HG03442 (cell line): ENCODE measurements at regions not wholly inside any gene's neighbourhood (a gene's known extent, or its start where the extent isn't known, plus 50 kb on each side); places are given as distances from the start of the nearest gene placed in this dataset.

Source experiments
- ATAC-seq: cut with Tn5 transposase; IDR thresholded peaks from one replicate; pipeline ENCODE4 v1.9.1; 2021; ENCODE audit warnings: mild to moderate bottlenecking, moderate library complexity; ENCODE audit not compliant: unreplicated experiment

DNA sequence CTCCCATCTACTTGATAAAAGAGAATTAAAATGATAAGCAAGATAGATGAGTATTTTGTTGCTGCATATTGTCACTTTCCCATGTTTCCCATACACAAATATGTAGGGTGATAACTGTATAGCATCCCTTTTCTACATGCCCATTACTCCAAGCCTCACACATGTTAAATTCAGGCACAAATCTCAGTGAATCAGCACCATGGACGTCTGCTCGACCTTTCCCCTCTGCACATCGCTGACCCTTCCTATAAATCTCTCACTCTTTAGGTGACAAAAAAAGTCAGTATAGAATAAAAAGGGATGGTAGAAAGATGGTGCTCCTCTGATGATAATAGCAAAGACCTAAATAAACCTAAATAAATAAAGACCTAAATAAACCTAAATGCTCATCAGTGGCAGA is 1097.7 kb upstream of the C9orf72 start:
- no peak for ATAC-seq

- no peak for ATAC-seq
Measured at GRCh38 chr9:28678097-28678496, 1104.8 kb upstream of the C9orf72 start.

DNA sequence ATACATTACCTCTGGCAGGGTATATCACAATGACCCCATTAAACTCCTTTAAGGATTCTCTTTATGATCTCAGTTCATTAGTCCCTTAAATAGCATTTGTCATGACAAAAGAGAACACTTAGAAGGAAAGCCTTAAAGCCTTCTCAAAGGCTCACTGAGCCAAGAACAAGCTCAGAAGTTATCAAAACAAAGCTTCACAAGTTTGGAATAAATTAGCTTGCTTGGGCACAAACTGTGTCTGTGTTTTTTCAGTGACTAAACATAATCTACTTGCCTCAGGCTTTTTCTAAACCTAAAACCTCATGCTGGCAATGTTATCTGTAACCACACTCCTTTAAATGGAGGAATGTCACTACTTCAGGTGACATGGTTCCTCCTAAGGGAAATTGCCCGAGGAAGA is 1114.9 kb upstream of the C9orf72 start:
- no peak for ATAC-seq

- ATAC-seq: no peak
Measured at GRCh38 chr9:28692012-28692411, 1118.7 kb upstream of the C9orf72 start.

DNA sequence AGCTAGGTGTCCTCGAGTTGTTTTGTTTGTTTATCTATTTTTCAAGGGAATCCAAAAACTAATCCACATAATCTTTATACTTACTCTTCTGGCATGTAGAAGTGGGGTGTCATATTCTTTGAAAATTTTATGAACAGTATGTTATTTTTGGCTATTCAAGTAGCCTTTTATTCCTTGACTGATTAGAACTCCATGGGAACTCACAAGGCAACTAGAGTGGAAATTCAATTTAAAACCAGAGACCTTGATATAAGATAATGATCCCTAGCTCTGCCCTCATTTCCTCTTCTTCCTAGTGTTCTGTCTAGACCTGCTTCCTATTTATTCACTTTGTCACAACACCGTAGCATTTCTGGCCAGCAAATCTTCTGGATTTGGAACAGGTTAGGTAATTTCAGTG is 1123.7 kb upstream of the C9orf72 start:
- no peak for ATAC-seq

DNA sequence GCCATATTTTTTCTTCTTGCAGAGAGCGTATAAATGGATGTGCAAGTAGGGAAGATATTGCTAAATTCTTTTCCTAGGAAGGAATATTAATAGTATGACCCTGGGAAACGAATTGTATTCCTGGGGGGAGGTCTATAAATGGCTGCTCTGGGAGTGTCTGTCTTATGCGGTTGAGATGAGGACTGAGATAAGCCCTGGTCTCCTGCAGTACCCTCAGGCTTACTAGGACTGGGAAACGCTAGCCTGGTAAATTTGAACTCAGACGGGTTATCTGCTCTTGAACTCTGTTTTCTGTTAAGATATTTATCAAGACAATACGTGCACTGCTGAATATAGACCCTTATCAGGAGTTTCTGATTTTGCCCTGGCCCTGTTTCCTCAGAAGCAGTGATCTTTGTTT is 1126.4 kb upstream of the C9orf72 start:
- no peak for ATAC-seq

DNA sequence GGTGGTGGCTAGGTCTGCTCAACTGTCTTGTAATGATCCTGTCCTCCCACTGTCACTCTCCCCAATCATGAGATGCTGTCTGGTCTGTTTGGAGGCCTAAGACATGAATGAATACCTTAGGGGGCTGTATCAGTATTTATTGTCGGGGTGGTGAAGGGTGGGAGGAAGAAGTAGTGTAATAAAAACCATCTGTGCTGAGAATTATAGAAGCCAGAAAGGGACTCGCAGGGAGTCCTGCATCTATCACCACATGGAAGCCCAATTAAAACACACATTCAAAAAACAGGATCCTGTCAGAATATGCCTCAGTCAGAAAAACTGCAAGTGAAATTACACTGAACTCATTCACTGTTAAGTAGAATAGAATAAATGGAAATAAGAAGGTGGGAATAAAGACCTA is 1134.3 kb upstream of the C9orf72 start:
- ATAC-seq: no peak

GRCh38 chr9:28714188-28714587 is 1140.9 kb upstream of the C9orf72 start:
- no peak for ATAC-seq

DNA sequence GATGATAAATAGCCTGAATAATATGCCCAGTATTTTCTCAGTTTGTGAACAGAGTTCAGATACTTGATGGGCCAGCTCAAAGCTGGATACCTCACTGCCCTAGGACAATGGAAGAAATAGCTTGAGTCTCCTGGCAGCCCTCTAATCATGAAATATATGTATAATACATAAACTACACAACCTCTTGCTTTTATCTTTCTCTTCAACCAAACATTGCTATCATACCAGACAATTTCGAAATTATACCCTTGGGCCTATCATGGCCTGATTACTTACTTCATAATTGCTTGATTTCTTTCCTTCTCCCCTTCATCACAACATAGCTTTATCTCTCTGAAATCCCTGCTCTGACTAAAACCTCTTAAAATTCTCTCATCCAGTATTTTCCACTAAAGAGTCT is 1144.9 kb upstream of the C9orf72 start:
- ATAC-seq: no peak

DNA sequence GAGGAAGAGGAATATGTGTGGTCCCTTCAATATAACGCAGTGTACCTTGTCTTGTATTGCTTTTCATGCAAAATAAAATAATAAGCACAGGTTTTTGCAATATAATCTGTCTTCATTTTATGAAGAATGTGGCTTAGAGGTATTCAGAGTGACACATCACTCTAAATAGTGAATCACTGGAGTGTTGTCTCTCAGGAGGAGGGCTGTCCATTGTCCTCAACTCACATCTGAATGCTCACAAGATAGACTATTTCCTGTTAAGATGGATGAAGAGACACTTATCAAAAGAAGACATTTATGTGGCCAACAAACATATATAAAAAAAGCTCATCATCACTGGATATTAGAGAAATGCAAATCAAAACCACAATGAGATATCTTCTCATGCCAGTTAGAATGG is 1147.5 kb upstream of the C9orf72 start:
- no peak for ATAC-seq

GRCh38 chr9:28730111-28730510 is 1156.8 kb upstream of the C9orf72 start:
- no peak for ATAC-seq

- ATAC-seq: no peak
Measured at GRCh38 chr9:28735738-28736342, 1162.6 kb upstream of the C9orf72 start.

- ATAC-seq: no peak
Measured at GRCh38 chr9:28741459-28741858, 1168.2 kb upstream of the C9orf72 start.

DNA sequence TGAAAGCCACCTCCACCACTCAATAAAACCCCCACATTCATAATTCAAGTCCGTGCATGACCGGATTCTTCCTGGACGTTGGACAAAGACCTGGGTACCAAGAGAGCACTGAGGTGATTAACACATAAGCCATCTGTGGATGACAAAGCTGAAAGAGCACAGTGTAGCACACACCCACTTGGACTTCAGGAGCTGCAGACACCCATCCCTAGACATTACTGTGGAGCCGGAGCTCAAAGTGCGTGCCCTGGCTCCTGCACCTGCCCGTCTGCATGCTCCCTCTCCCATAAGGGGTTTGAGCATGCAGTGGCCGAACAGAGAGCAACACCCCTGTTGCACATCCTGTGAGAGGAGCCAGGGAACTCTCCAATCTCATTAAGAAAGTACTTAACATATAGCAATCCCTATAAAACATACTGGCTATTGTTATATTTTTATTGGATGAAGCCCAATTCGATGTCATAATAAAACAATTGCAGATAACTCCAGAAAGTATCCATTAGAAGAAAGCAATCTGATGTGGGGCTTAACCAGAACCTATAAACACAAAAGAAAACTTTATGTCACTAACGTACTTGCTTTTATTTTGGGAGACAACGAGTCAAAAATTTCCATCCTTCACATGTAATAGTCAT is 1174.2 kb upstream of the C9orf72 start:
- no peak for ATAC-seq

- no peak for ATAC-seq
Measured at GRCh38 chr9:28750136-28750535, 1176.9 kb upstream of the C9orf72 start.

- no peak for ATAC-seq
Measured at GRCh38 chr9:28758341-28758740, 1185.1 kb upstream of the C9orf72 start.

GRCh38 chr9:28758971-28759370 is 1185.7 kb upstream of the C9orf72 start:
- no peak for ATAC-seq

DNA sequence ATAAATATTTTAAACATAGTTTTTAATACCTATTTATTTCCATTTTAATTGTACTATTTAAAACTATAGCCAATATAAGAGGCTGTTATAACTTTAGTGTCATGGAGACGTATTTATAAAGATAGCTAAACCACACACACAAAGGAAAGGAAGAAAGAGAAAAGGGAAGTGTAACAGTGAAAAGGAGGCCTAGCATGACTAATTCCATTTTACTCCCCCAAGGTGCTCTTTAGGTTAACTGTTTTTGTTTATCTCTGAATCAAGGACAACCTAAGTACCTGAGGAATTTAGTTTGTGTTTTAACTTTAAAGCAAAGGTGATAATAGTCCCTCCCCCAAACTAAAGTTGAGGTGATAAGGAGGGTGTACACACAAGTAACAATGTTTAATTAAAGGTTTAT is 1188.9 kb upstream of the C9orf72 start:
- no peak for ATAC-seq

GRCh38 chr9:28764532-28764931 is 1191.3 kb upstream of the C9orf72 start:
- ATAC-seq: no peak

- ATAC-seq: no peak
Measured at GRCh38 chr9:28770226-28770625, 1196.9 kb upstream of the C9orf72 start.

GRCh38 chr9:28770827-28771226 is 1197.5 kb upstream of the C9orf72 start:
- no peak for ATAC-seq

GRCh38 chr9:28774433-28775235 is 1201.4 kb upstream of the C9orf72 start:
- ATAC-seq: peak; percentile 83
